ENCODE measurements at regions not wholly inside any gene's neighbourhood (a gene's known extent, or its start where the extent isn't known, plus 50 kb on each side); places are given as distances from the start of the nearest gene placed in this dataset.

DNA sequence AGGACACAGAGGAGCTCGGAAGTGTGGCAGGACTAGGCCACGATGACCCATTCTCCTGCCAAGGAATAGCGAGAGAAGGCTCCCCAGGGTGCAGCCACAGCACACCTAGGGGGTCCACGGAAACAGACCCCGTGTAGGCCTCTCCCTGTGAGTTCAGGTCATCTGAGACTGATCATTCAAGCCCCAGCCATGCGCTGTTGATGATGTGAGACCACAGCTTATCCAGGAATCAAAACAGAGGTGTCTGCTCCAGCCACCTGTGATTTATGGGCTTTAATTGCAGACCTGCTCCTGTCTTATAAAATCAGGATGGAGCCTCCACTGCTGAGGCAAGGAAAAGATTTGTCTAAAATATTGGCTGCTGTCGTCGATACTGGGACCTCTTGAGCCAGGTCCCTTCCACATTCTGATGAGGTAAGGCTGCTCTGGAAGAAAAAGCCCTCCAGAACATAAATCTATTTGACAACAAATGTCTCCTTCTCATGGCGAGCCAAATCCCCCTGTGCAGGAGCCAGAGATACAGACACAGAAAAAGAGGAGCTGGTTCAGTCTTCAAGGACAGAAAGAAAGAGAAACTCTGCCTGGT is 186.7 kb downstream of the TJP1 start:
- TF ChIP-seq ZNF8 (CRISPR knock-in tag; IDR thresholded peaks at IDR 0.05), result no peak
- no peak for TF ChIP-seq ZC3H10 (CRISPR knock-in tag; IDR thresholded peaks at IDR 0.05)
- no peak for TF ChIP-seq ISL1 (CRISPR knock-in tag; IDR thresholded peaks at IDR 0.05)
- no peak for TF ChIP-seq GLIS3 (CRISPR knock-in tag; IDR thresholded peaks at IDR 0.05)
- TF ChIP-seq ZNF565 (CRISPR knock-in tag; conservative IDR thresholded peaks at IDR 0.05; ENCODE audit: low read depth), result no peak
- TF ChIP-seq TOX (CRISPR knock-in tag; IDR thresholded peaks at IDR 0.05; ENCODE audit: borderline replicate concordance), result no peak
- TF ChIP-seq, protein P1, sequence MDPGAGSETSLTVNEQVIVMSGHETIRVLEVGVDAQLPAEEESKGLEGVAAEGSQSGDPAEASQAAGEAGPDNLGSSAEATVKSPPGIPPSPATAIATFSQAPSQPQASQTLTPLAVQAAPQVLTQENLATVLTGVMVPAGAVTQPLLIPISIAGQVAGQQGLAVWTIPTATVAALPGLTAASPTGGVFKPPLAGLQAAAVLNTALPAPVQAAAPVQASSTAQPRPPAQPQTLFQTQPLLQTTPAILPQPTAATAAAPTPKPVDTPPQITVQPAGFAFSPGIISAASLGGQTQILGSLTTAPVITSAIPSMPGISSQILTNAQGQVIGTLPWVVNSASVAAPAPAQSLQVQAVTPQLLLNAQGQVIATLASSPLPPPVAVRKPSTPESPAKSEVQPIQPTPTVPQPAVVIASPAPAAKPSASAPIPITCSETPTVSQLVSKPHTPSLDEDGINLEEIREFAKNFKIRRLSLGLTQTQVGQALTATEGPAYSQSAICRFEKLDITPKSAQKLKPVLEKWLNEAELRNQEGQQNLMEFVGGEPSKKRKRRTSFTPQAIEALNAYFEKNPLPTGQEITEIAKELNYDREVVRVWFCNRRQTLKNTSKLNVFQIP (CRISPR knock-in tag; IDR thresholded peaks at IDR 0.05; ENCODE audit: borderline replicate concordance, low read depth), result no peak
- no peak for TF ChIP-seq ZFP3 (CRISPR knock-in tag; IDR thresholded peaks at IDR 0.05)
- TF ChIP-seq TCF4 (CRISPR knock-in tag; IDR thresholded peaks at IDR 0.05; ENCODE audit: borderline replicate concordance), result no peak
- TF ChIP-seq ARNTL (CRISPR knock-in tag; IDR thresholded peaks at IDR 0.05; ENCODE audit: borderline replicate concordance, low read depth), result no peak
- TF ChIP-seq, protein P2, sequence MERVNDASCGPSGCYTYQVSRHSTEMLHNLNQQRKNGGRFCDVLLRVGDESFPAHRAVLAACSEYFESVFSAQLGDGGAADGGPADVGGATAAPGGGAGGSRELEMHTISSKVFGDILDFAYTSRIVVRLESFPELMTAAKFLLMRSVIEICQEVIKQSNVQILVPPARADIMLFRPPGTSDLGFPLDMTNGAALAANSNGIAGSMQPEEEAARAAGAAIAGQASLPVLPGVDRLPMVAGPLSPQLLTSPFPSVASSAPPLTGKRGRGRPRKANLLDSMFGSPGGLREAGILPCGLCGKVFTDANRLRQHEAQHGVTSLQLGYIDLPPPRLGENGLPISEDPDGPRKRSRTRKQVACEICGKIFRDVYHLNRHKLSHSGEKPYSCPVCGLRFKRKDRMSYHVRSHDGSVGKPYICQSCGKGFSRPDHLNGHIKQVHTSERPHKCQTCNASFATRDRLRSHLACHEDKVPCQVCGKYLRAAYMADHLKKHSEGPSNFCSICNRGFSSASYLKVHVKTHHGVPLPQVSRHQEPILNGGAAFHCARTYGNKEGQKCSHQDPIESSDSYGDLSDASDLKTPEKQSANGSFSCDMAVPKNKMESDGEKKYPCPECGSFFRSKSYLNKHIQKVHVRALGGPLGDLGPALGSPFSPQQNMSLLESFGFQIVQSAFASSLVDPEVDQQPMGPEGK (CRISPR knock-in tag; IDR thresholded peaks at IDR 0.05; ENCODE audit: borderline replicate concordance), result no peak
- TF ChIP-seq ESRRG (CRISPR knock-in tag; IDR thresholded peaks at IDR 0.05), result no peak
- TF ChIP-seq ZNF70 (CRISPR knock-in tag; IDR thresholded peaks at IDR 0.05), result no peak
- ATAC-seq, result no peak

DNA sequence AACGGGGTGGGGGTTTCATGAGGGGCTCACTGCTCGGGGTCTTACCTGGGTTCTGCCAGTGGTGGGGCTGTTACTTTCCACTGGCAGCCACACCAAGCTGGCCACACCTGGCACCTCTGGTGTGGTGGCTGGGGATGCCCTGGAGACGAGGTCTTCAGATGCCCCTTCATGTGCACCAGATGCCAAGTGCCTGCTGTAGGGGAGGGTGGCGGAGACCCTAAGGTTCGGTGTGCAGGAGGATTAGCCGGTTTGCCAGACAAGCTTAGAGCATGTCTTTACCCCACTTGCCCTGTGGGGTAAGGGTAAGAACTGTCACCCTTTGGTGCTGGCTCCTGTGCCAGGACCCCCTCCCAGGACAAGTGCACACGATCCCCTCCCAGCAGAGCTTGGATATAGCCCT is 188.3 kb downstream of the TJP1 start:
- TF ChIP-seq, protein P2 (CRISPR knock-in tag; IDR thresholded peaks at IDR 0.05; ENCODE audit: borderline replicate concordance), result no peak
- TF ChIP-seq, protein P3, sequence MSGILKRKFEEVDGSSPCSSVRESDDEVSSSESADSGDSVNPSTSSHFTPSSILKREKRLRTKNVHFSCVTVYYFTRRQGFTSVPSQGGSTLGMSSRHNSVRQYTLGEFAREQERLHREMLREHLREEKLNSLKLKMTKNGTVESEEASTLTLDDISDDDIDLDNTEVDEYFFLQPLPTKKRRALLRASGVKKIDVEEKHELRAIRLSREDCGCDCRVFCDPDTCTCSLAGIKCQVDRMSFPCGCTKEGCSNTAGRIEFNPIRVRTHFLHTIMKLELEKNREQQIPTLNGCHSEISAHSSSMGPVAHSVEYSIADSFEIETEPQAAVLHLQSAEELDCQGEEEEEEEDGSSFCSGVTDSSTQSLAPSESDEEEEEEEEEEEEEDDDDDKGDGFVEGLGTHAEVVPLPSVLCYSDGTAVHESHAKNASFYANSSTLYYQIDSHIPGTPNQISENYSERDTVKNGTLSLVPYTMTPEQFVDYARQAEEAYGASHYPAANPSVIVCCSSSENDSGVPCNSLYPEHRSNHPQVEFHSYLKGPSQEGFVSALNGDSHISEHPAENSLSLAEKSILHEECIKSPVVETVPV (CRISPR knock-in tag; IDR thresholded peaks at IDR 0.05), result no peak
- TF ChIP-seq ZNF565 (CRISPR knock-in tag; conservative IDR thresholded peaks at IDR 0.05; ENCODE audit: low read depth), result no peak
- no peak for TF ChIP-seq ZNF8 (CRISPR knock-in tag; IDR thresholded peaks at IDR 0.05)
- TF ChIP-seq ARNTL (CRISPR knock-in tag; IDR thresholded peaks at IDR 0.05; ENCODE audit: borderline replicate concordance, low read depth), result no peak
- TF ChIP-seq ZFP3 (CRISPR knock-in tag; IDR thresholded peaks at IDR 0.05), result no peak
- TF ChIP-seq OSR1 (CRISPR knock-in tag; IDR thresholded peaks at IDR 0.05), result no peak
- TF ChIP-seq ESRRG (CRISPR knock-in tag; IDR thresholded peaks at IDR 0.05), result no peak
- TF ChIP-seq, protein P4, sequence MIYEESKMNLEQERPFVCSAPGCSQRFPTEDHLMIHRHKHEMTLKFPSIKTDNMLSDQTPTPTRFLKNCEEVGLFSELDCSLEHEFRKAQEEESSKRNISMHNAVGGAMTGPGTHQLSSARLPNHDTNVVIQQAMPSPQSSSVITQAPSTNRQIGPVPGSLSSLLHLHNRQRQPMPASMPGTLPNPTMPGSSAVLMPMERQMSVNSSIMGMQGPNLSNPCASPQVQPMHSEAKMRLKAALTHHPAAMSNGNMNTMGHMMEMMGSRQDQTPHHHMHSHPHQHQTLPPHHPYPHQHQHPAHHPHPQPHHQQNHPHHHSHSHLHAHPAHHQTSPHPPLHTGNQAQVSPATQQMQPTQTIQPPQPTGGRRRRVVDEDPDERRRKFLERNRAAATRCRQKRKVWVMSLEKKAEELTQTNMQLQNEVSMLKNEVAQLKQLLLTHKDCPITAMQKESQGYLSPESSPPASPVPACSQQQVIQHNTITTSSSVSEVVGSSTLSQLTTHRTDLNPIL (CRISPR knock-in tag; IDR thresholded peaks at IDR 0.05; ENCODE audit: low read depth), result no peak
- no peak for TF ChIP-seq ISL1 (CRISPR knock-in tag; IDR thresholded peaks at IDR 0.05)
- TF ChIP-seq PPARA (CRISPR knock-in tag; IDR thresholded peaks at IDR 0.05; ENCODE audit: borderline replicate concordance), result no peak
- no peak for TF ChIP-seq BACH2 (CRISPR knock-in tag; IDR thresholded peaks at IDR 0.05; ENCODE audit: borderline replicate concordance)
- ATAC-seq, result no peak

DNA sequence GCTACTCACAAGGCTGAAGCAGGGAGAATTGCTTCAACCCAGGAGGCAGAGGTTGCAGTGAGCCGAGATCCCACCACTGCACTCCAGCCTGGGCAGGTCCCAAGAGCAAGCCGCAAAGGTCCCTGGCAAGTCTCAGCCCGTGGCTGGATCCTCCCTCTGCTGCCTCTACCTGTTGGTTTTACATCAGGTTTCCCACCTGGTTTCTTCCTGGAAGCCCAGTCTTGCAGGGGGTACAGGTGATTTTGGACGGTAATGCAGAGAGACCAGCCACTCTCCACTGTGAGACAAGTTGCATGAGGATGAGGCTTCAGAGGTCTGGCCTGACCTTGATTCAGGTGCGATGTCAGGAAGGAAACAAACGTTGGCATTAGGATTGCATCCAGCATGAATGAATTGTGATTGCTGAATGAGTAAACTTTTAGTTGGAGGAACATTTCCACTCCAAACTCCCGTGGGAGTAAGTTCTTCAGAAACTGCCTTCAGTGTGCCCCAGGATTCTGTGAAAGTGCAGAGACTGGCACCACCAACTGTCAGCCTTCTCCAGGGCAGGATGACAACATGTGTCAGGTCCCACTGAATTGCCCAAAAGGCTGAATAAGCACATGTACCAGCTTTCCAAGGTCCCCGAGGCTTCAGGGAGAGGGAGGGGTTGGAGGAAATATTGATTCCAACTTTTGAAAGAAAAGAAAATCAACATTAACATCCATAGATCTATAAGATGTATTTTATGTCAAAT is 189.4 kb downstream of the TJP1 start:
- ATAC-seq, result no peak
- no peak for TF ChIP-seq ZNF8 (CRISPR knock-in tag; IDR thresholded peaks at IDR 0.05)
- TF ChIP-seq OSR1 (CRISPR knock-in tag; IDR thresholded peaks at IDR 0.05), result no peak
- TF ChIP-seq, protein P3 (CRISPR knock-in tag; IDR thresholded peaks at IDR 0.05), result no peak
- TF ChIP-seq ZC3H10 (CRISPR knock-in tag; IDR thresholded peaks at IDR 0.05), result no peak
- no peak for TF ChIP-seq ISL1 (CRISPR knock-in tag; IDR thresholded peaks at IDR 0.05)
- no peak for TF ChIP-seq TOX (CRISPR knock-in tag; IDR thresholded peaks at IDR 0.05; ENCODE audit: borderline replicate concordance)
- no peak for TF ChIP-seq ZNF70 (CRISPR knock-in tag; IDR thresholded peaks at IDR 0.05)
- no peak for TF ChIP-seq ZFP30 (CRISPR knock-in tag; IDR thresholded peaks at IDR 0.05)
- TF ChIP-seq TCF4 (CRISPR knock-in tag; IDR thresholded peaks at IDR 0.05; ENCODE audit: borderline replicate concordance), result no peak
- TF ChIP-seq, protein P1 (CRISPR knock-in tag; IDR thresholded peaks at IDR 0.05; ENCODE audit: borderline replicate concordance, low read depth), result no peak
- no peak for TF ChIP-seq RARB (CRISPR knock-in tag; IDR thresholded peaks at IDR 0.05)

Data from SK-N-SH treated with all-trans-retinoic acid at 6 μM for 48 hours (cell line).